Stomach (tissue), 4 donors: ENCODE measurements at regions not wholly inside any gene's neighbourhood (a gene's known extent, or its start where the extent isn't known, plus 50 kb on each side); places are given as distances from the start of the nearest gene placed in this dataset.

ENCODE experiments used
- POLR2A ChIP-seq, 4 donors: fragments of 450-650 bp; IDR thresholded peaks; one replicate each; pipeline ENCODE4 v1.6.1; 2016; ENCODE audit warnings: antibody characterized with exemption in 4 of 4, control low read depth in 2 of 4, mild to moderate bottlenecking in 1 of 4, moderate library complexity in 1 of 4
- TF ChIP-seq, protein P1 (sequence below), 7 experiments: fragments of 450-650 bp in 4 of 7; fragments of 200-600 bp in 3 of 7; sonication (generic) in 3 of 7; IDR thresholded peaks; one replicate each; pipeline ENCODE4 v1.5.1; 2016 to 2019; ENCODE audit warnings: antibody characterized with exemption in 7 of 7, control low read depth in 2 of 7, mild to moderate bottlenecking in 1 of 7

DNA sequence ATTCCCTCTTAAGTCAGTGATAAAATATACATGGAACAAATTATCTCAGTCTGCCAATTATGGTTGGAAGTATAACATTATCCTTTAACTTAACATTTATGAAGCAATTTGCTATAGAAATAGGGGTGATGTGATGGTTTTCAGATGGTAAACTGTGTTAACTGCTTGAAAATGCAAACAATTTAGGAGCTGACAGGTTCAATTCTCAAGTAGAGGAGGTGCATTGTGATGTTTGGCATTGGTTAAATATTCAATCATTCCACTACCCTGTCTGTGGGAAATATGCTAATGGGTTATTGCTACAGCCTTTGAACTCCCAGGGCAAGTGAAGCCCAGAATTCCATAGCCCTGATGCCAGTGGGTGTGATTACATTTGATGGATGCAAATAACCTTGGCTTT, 243.4 kb upstream of the GK2 start:
- no peak for TF ChIP-seq POLR2A (IDR thresholded peaks at IDR 0.05)
- TF ChIP-seq, protein P1, sequence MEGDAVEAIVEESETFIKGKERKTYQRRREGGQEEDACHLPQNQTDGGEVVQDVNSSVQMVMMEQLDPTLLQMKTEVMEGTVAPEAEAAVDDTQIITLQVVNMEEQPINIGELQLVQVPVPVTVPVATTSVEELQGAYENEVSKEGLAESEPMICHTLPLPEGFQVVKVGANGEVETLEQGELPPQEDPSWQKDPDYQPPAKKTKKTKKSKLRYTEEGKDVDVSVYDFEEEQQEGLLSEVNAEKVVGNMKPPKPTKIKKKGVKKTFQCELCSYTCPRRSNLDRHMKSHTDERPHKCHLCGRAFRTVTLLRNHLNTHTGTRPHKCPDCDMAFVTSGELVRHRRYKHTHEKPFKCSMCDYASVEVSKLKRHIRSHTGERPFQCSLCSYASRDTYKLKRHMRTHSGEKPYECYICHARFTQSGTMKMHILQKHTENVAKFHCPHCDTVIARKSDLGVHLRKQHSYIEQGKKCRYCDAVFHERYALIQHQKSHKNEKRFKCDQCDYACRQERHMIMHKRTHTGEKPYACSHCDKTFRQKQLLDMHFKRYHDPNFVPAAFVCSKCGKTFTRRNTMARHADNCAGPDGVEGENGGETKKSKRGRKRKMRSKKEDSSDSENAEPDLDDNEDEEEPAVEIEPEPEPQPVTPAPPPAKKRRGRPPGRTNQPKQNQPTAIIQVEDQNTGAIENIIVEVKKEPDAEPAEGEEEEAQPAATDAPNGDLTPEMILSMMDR (IDR thresholded peaks at IDR 0.05), result no peak
